ENCODE measurements at regions not wholly inside any gene's neighbourhood (a gene's known extent, or its start where the extent isn't known, plus 50 kb on each side); places are given as distances from the start of the nearest gene placed in this dataset.
A peak's percentile ranks its signal among the peaks of the same experiment; 100 is the strongest.

- no peak for ATAC-seq
- ChIA-PET POLR2A (no interaction called here), CTCF (ENCODE audit: low intra/inter-chr PET ratio, low total read pairs) (no interaction called here)
- 3% methylated on average over 9 of the region's 9 CpGs for WGBS (ENCODE audit: low lambda C conversion rate)
- no peaks in the 10 kb centered on the region for H3K79me2 ChIP-seq (ENCODE audit: insufficient read depth, low read length)
- BruUV-seq (replicated peaks): no TSS peak
- H3K4me1 ChIP-seq (ENCODE audit: insufficient read depth, low read length): no peaks in the 10 kb centered on the region
- FAIRE-seq: no peak
- intact Hi-C loops (cut with micrococcal nuclease; ENCODE audit: unreplicated experiment) (no loop called here), in situ Hi-C loops (cut with HindIII; ENCODE audit: extremely low pct_ligation_motif_present, low pct_unique_long_range_greater_than_20kb) (no loop called here)
- H3K4me3 ChIP-seq (replicated peaks in 1 of 3; ENCODE audit: insufficient read depth in 1 of 3, low read depth in 2 of 3, low read length in 3 of 3): no peak overlapping the region
- no peak overlapping the region for H3K9ac ChIP-seq (ENCODE audit: insufficient read depth, low read depth, low read length)
- no peaks in the 10 kb centered on the region for H4K20me1 ChIP-seq (ENCODE audit: insufficient read depth, low read length)
- no peak overlapping the region for H2AFZ ChIP-seq (ENCODE audit: low read length)
- no peaks in the 10 kb centered on the region for H3K36me3 ChIP-seq (replicated peaks in 1 of 2; ENCODE audit: control insufficient read depth in 1 of 2, insufficient read depth in 2 of 2, low read length in 2 of 2)
- no peak for DNase-seq (ENCODE audit: low spot score)
- no peak overlapping the region for H3K27ac ChIP-seq (ENCODE audit: extremely low read length, insufficient read depth, low read length)
- no peaks in the 10 kb centered on the region for H3K9me3 ChIP-seq (ENCODE audit: low read length)
- H3K27me3 ChIP-seq (ENCODE audit: control insufficient read depth in 1 of 2, insufficient read depth in 2 of 2, low read length in 2 of 2): peaks cover 0 to 6% of the 10 kb centered on the region in 2 experiments; a peak in 1 of 5 replicates
- peak; percentile 44; the same call in 1 of the 2 replicates for TF ChIP-seq CREB1 (IDR thresholded peaks at IDR 0.05)
- no peak for TF ChIP-seq CREB1 (CRISPR knock-in tag; IDR thresholded peaks at IDR 0.05)
- TF ChIP-seq ZNF703 (CRISPR knock-in tag; IDR thresholded peaks at IDR 0.05; ENCODE audit: borderline replicate concordance): no peak
- no peak overlapping the region for H3K4me2 ChIP-seq (ENCODE audit: low read depth, low read length)
These were observed 235.6 kb upstream of the HNRNPA3 start for GRCh38 chr2:176976736-176977685.

- no peaks in the 10 kb centered on the region for H4K20me1 ChIP-seq (ENCODE audit: insufficient read depth, low read length)
These were observed 233.7 kb upstream of the HNRNPA3 start for GRCh38 chr2:176978921-176979320.

More at GRCh38 chr2:176978921-176979320, 233.7 kb upstream of the HNRNPA3 start:
- ATAC-seq (no peak), FAIRE-seq (no peak), DNase-seq (ENCODE audit: low spot score) (no peak)
- no TSS peak for BruUV-seq (replicated peaks)
- intact Hi-C loops (cut with micrococcal nuclease; ENCODE audit: unreplicated experiment): no loop called here
- Histone ChIP-seq H3K4me1 (ENCODE audit: insufficient read depth, low read length) (no peaks in the 10 kb centered on the region), H3K4me3 (replicated peaks in 1 of 3; ENCODE audit: insufficient read depth in 1 of 3, low read depth in 2 of 3, low read length in 3 of 3) (no peak overlapping the region), H3K9me3 (ENCODE audit: low read length) (no peaks in the 10 kb centered on the region), H3K4me2 (ENCODE audit: low read depth, low read length) (no peak overlapping the region), H3K36me3 (replicated peaks in 1 of 2; ENCODE audit: control insufficient read depth in 1 of 2, insufficient read depth in 2 of 2, low read length in 2 of 2) (no peaks in the 10 kb centered on the region), H3K79me2 (ENCODE audit: insufficient read depth, low read length) (no peaks in the 10 kb centered on the region), H2AFZ (ENCODE audit: low read length) (no peak overlapping the region), H3K9ac (ENCODE audit: insufficient read depth, low read depth, low read length) (no peak overlapping the region), H3K27me3 (ENCODE audit: control insufficient read depth in 1 of 2, insufficient read depth in 2 of 2, low read length in 2 of 2) (peaks cover 0 to 5% of the 10 kb centered on the region in 2 experiments; a peak in 1 of 5 replicates), H3K27ac (ENCODE audit: extremely low read length, insufficient read depth, low read length) (no peak overlapping the region)
- WGBS (ENCODE audit: low lambda C conversion rate): 5% methylated on average over 2 of the region's 2 CpGs
- TF ChIP-seq ZNF367 (CRISPR knock-in tag; IDR thresholded peaks at IDR 0.05; ENCODE audit: borderline replicate concordance): no peak
- TF ChIP-seq ZC3H13 (CRISPR knock-in tag; IDR thresholded peaks at IDR 0.05): no peak
- TF ChIP-seq NR0B2 (CRISPR knock-in tag; IDR thresholded peaks at IDR 0.05): no peak
- ChIA-PET CTCF (ENCODE audit: low intra/inter-chr PET ratio, low total read pairs) (no interaction called here), POLR2A (no interaction called here)
- in situ Hi-C loops (cut with HindIII; ENCODE audit: extremely low pct_ligation_motif_present, low pct_unique_long_range_greater_than_20kb): no loop called here

Measured in HepG2 (cell line).